ENCODE measurements at regions not wholly inside any gene's neighbourhood (a gene's known extent, or its start where the extent isn't known, plus 50 kb on each side); places are given as distances from the start of the nearest gene placed in this dataset.

GRCh38 chr14:71621276-71621675 is 311.0 kb upstream of the RGS6 start (continued):
- TF ChIP-seq, protein P1, sequence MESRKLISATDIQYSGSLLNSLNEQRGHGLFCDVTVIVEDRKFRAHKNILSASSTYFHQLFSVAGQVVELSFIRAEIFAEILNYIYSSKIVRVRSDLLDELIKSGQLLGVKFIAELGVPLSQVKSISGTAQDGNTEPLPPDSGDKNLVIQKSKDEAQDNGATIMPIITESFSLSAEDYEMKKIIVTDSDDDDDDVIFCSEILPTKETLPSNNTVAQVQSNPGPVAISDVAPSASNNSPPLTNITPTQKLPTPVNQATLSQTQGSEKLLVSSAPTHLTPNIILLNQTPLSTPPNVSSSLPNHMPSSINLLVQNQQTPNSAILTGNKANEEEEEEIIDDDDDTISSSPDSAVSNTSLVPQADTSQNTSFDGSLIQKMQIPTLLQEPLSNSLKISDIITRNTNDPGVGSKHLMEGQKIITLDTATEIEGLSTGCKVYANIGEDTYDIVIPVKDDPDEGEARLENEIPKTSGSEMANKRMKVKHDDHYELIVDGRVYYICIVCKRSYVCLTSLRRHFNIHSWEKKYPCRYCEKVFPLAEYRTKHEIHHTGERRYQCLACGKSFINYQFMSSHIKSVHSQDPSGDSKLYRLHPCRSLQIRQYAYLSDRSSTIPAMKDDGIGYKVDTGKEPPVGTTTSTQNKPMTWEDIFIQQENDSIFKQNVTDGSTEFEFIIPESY (IDR thresholded peaks at IDR 0.05): no peak
- TF ChIP-seq HNF4G (IDR thresholded peaks at IDR 0.05) (no peak), FOXA1 (IDR thresholded peaks at IDR 0.05) (no peak)

- TF ChIP-seq JUND (IDR thresholded peaks at IDR 0.05) (no peak), CTCF (IDR thresholded peaks at IDR 0.05; ENCODE audit: low read depth, low read length, missing input control) (no peak), RAD21 (IDR thresholded peaks at IDR 0.05) (no peak), ATF3 (IDR thresholded peaks at IDR 0.05) (no peak)
- no peak for DNase-seq (ENCODE audit: low spot score)
- H3K4me1 ChIP-seq (ENCODE audit: control insufficient read depth in 4 of 4, insufficient read depth in 4 of 4, low read length in 3 of 4): no peaks in the 10 kb centered on the region
- no peak overlapping the region for H3K9ac ChIP-seq (ENCODE audit: low read depth in 1 of 2, low read length in 2 of 2)
- H3K4me3 ChIP-seq (ENCODE audit: low read depth in 1 of 3, low read length in 3 of 3): no peak overlapping the region
- no peaks in the 10 kb centered on the region for H3K27me3 ChIP-seq (ENCODE audit: control insufficient read depth in 4 of 4, insufficient read depth in 4 of 4, low read length in 3 of 4)
- 83% methylated on average over 4 of the region's 4 CpGs for WGBS
- peaks cover 2 to 16% (median 3%) of the 10 kb centered on the region in 4 donors for H3K36me3 ChIP-seq (ENCODE audit: control insufficient read depth in 4 of 4, insufficient read depth in 3 of 4, low read depth in 1 of 4, low read length in 3 of 4)
- H3K27ac ChIP-seq (ENCODE audit: low read depth in 1 of 2, low read length in 2 of 2): no peak overlapping the region
- H3K9me3 ChIP-seq (ENCODE audit: control insufficient read depth in 4 of 4, low read length in 3 of 4): no peaks in the 10 kb centered on the region
Measured at GRCh38 chr14:71621980-71622605, 310.1 kb upstream of the RGS6 start.

DNA sequence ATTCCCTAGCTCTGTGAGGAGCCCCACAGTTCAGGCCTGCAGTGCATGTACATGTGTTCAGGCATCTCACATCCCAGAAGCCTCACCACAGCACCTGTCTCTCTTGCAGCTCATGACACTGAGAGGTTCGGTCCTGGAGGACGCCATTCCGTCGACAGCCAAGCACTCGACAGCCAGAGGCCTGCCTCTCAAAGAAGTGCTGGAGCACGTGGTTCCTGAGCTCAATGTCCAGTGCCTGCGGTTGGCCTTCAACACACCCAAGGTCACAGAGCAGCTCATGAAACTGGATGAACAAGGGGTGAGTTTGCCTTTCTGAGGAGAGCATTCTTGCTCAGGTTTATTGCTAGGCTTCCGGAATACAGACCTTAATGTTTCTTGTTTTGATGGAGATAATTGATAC is 308.3 kb upstream of the RGS6 start:
- Histone ChIP-seq H3K27me3 (ENCODE audit: control insufficient read depth in 4 of 4, insufficient read depth in 4 of 4, low read length in 3 of 4) (no peaks in the 10 kb centered on the region), H3K4me1 (ENCODE audit: control insufficient read depth in 4 of 4, insufficient read depth in 4 of 4, low read length in 3 of 4) (no peaks in the 10 kb centered on the region), H3K36me3 (ENCODE audit: control insufficient read depth in 4 of 4, insufficient read depth in 3 of 4, low read depth in 1 of 4, low read length in 3 of 4) (peaks cover 2 to 16% (median 3%) of the 10 kb centered on the region in 4 donors), H3K9ac (ENCODE audit: low read depth in 1 of 2, low read length in 2 of 2) (no peak overlapping the region), H3K4me3 (ENCODE audit: low read depth in 1 of 3, low read length in 3 of 3) (no peak overlapping the region), H3K9me3 (ENCODE audit: control insufficient read depth in 4 of 4, low read length in 3 of 4) (no peaks in the 10 kb centered on the region), H3K27ac (ENCODE audit: low read depth in 1 of 2, low read length in 2 of 2) (no peak overlapping the region)
- TF ChIP-seq FOXA2 (IDR thresholded peaks at IDR 0.05) (no peak), HNF4A (conservative IDR thresholded peaks at IDR 0.05) (peak in 1 of 2 donors; percentile 8)
- 94% methylated on average over 8 of the region's 8 CpGs for WGBS
- DNase-seq (ENCODE audit: low spot score): no peak

- TF ChIP-seq YY1 (IDR thresholded peaks at IDR 0.05) (no peak), MAX (IDR thresholded peaks at IDR 0.05) (no peak), NR2F2 (IDR thresholded peaks at IDR 0.05) (no peak), RXRA (IDR thresholded peaks at IDR 0.05) (no peak), HNF4G (IDR thresholded peaks at IDR 0.05) (no peak), EGR1 (IDR thresholded peaks at IDR 0.05; ENCODE audit: low read depth in 2 of 2) (no peak), GABPA (IDR thresholded peaks at IDR 0.05 in 1 of 2, conservative IDR thresholded peaks at IDR 0.05 in 1 of 2) (no peak), ATF3 (IDR thresholded peaks at IDR 0.05) (no peak), SP1 (IDR thresholded peaks at IDR 0.05) (no peak), FOXA1 (IDR thresholded peaks at IDR 0.05) (no peak), JUND (IDR thresholded peaks at IDR 0.05) (no peak)
- TF ChIP-seq, protein P2, sequence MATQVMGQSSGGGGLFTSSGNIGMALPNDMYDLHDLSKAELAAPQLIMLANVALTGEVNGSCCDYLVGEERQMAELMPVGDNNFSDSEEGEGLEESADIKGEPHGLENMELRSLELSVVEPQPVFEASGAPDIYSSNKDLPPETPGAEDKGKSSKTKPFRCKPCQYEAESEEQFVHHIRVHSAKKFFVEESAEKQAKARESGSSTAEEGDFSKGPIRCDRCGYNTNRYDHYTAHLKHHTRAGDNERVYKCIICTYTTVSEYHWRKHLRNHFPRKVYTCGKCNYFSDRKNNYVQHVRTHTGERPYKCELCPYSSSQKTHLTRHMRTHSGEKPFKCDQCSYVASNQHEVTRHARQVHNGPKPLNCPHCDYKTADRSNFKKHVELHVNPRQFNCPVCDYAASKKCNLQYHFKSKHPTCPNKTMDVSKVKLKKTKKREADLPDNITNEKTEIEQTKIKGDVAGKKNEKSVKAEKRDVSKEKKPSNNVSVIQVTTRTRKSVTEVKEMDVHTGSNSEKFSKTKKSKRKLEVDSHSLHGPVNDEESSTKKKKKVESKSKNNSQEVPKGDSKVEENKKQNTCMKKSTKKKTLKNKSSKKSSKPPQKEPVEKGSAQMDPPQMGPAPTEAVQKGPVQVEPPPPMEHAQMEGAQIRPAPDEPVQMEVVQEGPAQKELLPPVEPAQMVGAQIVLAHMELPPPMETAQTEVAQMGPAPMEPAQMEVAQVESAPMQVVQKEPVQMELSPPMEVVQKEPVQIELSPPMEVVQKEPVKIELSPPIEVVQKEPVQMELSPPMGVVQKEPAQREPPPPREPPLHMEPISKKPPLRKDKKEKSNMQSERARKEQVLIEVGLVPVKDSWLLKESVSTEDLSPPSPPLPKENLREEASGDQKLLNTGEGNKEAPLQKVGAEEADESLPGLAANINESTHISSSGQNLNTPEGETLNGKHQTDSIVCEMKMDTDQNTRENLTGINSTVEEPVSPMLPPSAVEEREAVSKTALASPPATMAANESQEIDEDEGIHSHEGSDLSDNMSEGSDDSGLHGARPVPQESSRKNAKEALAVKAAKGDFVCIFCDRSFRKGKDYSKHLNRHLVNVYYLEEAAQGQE (IDR thresholded peaks at IDR 0.05): no peak
- H3K27me3 ChIP-seq (ENCODE audit: control insufficient read depth in 4 of 4, insufficient read depth in 4 of 4, low read length in 3 of 4): no peaks in the 10 kb centered on the region
- no peak overlapping the region for H3K4me3 ChIP-seq (ENCODE audit: low read depth in 1 of 3, low read length in 3 of 3)
- WGBS: 87% methylated on average over 6 of the region's 6 CpGs
- H3K4me1 ChIP-seq (ENCODE audit: control insufficient read depth in 4 of 4, insufficient read depth in 4 of 4, low read length in 3 of 4): no peaks in the 10 kb centered on the region
- H3K36me3 ChIP-seq (ENCODE audit: control insufficient read depth in 4 of 4, insufficient read depth in 3 of 4, low read depth in 1 of 4, low read length in 3 of 4): peaks cover 0 to 8% (median 3%) of the 10 kb centered on the region in 4 donors
- H3K9me3 ChIP-seq (ENCODE audit: control insufficient read depth in 4 of 4, low read length in 3 of 4): no peaks in the 10 kb centered on the region
- no peak overlapping the region for H3K27ac ChIP-seq (ENCODE audit: low read depth in 1 of 2, low read length in 2 of 2)
- H3K9ac ChIP-seq (ENCODE audit: low read depth in 1 of 2, low read length in 2 of 2): no peak overlapping the region
- no peak for DNase-seq (ENCODE audit: low spot score)
Measured at GRCh38 chr14:71625175-71625574, 307.1 kb upstream of the RGS6 start.
